Amygdala (tissue), 56 donors: ENCODE measurements at regions not wholly inside any gene's neighbourhood (a gene's known extent, or its start where the extent isn't known, plus 50 kb on each side); places are given as distances from the start of the nearest gene placed in this dataset.
"Not testable (repeated sequence)": the region's sequence is repeated elsewhere in the genome, so short reads cannot be mapped to it uniquely, and the experiment has no call there.

Experiments used
- DNase-seq, 56 donors: peaks; one replicate each; lab custom pipeline; 2025; lab: John Stamatoyannopoulos, UW

DNA sequence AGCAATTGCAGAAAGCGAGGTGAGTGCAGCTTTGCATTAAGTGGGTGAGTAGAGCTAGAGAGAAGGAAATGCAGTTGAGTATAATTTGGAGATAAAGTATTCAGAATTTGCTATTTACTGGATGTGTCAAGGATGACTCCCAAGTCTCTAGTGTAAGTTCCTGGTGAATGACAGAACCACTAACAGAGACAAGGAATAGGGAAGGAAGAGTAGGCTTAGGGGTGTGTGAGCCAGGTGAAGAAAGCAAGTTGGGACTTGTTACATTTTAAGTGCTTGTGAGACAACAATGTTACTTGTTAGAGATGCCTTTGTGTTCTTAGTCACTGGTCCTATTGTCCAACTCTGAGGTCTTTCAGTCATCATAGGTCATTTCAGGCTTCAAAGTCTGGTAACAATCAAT lies 70.8 kb downstream of the TBC1D26 start:
- not testable (repeated sequence) for DNase-seq

DNA sequence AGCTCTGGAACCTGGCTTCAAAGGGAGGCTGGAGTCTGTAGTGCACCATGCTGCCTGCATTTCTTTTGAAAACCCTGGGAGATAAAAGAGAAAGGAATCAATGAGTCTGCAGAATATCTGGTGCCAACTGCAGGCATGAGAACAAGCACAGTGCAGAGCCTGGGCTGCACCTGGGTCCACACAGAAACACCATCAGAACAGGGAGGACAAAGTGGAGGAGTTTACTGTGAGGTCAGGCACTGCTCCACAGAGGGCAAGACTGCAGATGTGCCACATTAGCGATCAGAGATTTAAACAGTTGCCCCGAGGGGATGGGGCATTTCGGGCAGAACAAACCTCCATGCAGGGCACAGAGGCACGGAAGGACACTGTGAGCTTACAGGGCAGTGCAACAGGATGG lies 74.7 kb downstream of the TBC1D26 start:
- DNase-seq, result not testable (repeated sequence)

DNA sequence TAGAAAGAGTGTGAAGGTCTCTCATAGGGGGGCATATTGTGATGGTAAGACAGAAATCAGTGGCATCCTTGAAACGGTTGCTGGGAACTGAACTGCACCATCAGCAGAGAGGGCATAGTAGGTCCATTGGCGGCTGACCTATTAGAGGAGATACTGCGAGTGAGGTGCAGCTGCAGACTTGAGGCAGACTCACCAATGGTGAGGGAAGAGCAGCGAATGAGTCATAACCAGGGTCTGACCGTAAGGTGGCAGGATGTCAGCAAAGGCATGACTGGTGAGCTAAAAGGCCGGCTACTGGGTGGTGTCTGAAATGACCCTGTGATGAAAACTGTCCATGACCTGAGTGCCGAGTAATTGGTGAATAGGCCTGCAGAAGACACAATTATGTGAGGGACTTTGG lies 81.3 kb downstream of the TBC1D26 start:
- not testable (repeated sequence) for DNase-seq

DNA sequence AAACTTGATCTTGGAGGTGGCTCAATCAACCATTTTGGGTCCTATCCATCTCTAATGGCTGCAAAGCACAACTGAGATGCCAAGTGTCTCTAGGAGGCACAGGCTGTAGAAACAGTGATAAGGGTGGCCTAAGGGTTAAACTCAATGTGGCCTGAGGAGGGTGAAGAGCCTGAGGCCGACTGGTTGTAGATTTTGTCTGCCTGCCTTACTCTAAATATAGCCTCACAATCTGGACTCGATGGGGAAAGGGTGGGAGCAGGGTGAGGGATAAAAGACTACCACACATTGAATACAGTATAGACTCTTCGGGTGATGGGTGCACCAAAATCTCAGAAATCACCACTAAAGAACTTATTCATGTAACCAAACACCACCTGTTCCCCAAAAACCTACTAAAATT lies 81.9 kb downstream of the TBC1D26 start:
- not testable (repeated sequence) for DNase-seq

DNA sequence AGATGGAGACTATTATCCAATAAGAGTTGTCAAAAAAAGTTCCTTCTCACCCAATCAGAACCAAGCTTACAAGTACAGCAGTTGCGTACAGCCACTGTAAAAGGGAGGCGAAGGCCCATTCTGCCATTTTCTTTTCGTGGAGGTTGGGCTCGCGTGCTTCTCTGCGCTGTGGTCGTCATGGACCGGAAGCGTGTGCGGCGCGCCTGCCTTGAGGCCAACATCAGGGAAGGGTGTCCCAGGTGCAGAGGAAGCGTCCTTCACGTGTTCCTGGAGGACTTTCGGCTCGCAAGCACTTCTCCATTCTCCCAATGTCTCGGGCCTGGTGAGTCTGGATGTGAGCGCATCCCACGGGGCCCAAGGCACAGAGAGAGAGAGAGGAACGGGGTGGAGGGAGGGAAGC lies 85.8 kb downstream of the TBC1D26 start:
- DNase-seq, result not testable (repeated sequence)

DNA sequence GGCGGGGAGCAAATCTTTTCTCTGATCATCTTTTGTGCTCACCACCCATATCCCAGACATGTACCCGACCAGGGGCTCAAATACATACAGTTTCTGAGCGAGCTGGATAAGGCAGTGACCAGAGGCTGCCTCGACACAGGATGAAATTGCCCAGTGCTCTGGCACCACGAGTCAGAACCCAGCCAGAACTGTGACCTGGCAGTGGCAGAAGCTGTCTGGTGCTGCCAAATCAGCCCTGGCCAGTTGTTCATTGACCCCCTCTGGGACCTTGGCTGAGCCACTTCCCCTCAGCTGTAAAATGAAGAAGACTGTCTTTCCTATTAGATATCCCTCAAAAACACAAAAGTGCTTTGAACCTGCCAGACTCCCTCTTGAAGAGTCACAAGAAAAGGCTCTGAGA lies 90.2 kb downstream of the TBC1D26 start:
- DNase-seq, result not testable (repeated sequence)

DNA sequence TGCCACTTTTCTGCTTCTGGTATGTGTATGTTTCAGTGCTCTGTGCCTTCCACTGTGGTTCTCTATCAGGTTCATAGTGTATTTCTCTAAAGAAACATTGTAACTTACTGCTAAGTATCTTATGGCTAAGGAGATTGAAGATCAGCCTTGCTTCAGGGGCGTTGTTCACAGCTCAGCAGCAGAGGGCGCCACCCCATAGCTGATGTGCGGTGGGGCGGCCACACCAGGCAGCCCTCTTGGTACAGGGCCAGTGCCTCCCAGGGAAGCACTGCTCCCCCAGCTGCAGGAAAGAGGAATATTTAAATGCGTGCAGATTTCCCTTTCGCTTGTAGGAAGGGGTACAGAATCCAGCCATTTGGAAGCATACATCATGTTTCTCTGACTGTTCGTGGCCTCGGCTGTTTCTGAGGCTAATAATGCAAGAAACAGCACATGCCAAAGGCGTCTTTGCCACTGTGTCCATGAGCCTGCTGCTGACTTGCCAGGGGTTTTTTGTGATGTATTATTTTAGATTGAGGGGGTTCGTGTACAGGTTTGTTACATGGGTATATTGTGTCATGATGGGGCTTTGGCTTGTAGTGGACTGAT lies 96.7 kb downstream of the TBC1D26 start:
- DNase-seq, result peak in 53 of 56 donors; percentile 8 to 82 (median 49)

DNA sequence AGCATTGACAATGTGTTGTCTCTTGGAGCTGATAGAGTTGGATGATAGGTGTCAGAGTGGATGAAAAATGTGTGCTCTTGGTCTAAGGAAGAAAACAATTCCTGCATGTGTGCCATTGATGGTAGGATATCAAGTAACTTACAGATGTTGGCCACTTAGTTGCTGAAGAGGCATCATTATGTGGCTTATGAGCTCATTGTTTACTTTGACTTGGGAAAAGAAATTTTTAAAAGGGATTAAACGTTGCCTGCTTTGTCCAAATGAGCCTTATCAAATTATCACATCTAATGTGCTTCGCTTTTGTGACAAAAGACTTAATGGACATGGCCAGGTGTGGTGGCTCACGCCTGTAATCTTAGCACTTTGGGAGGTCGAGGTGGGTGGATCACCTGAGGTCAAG lies 98.1 kb downstream of the TBC1D26 start:
- DNase-seq, result not testable (repeated sequence)

DNA sequence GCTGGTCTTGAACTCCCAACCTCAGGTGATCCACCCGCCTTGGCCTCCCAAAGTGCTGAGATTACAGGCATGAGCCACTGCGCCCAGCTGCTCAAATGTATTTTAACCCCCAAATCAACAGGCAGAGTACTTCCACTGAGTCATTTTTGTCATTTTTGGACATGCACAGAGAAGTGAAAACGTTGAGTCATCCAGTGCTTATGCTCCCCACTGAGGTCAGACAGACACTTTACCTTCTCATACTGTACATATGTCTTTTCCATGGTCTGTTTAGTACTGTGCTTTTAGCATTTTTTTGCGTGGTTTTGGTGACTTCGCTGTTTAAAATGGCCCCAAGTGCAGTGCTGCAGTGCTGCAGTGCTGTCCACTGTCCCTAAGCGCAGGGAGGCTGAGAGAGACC lies 99.1 kb downstream of the TBC1D26 start:
- DNase-seq, result not testable (repeated sequence)

DNA sequence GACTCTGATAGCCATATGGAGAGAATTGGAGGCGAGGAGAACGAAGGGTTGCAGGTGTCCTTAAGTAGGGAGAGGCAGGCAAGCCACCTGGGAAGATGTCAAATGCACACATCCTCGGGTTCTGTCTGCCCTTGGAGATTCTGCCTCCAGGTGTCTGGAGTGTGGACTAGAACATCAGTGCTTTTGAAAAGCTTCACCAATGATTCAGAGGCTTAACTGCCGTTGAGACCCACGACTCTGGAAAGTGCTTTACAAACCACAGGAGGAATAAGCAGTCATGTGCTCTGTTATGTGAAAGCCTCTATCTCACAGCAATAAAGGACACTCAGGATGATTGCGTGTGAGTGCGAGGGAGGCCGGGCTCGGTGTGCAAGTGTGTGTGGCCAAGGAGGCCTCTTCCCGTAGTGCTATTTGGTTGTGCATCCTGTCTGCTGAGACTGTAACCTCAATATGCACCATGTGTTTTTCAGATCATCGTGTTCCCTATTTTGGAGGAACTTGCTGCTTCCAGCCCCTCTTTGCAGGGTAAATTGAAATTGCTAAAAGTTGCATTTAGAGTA lies 100.9 kb downstream of the TBC1D26 start:
- DNase-seq, result not testable (repeated sequence)

DNA sequence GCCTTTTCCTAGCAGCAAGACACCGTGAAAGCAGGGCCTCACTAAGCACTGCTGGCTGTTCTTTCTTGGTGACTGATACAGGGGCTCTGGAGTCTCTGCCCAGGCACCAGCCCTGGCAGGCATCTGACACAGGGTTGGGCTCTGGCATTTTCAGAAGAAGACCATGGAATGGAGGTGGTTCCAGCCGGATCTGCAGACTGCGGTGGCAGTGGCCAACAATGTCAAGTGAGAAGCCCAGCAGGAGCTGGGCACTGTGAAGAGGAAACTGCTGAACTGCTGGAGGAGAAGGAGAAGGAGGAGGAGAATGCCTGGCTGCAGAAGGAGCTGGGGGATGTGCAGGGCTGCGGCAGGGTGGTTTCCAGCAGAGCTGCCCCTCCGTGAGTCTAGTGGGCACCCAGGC lies 101.8 kb downstream of the TBC1D26 start:
- DNase-seq, result peak in 2 of 56 donors; percentile 2 to 7

DNA sequence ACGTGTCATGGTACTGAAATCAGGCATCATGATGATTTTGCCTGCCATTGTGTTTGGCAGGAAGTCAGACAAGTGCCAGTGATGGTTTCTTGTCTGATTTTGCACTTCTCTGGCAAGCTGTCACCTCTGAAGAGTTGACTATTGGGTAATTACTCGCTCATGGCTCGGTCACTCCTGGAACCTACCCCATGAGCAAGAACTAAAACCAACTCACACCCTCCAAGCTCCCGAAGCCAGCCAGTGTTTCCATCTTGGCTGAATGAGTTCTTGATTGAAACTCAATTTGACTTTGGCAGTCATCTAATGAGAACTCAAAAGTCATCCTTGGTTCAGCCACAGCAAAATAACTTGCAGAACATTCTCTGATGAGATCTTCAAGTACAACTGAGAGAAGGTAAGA lies 103.4 kb downstream of the TBC1D26 start:
- DNase-seq, result not testable (repeated sequence)

DNA sequence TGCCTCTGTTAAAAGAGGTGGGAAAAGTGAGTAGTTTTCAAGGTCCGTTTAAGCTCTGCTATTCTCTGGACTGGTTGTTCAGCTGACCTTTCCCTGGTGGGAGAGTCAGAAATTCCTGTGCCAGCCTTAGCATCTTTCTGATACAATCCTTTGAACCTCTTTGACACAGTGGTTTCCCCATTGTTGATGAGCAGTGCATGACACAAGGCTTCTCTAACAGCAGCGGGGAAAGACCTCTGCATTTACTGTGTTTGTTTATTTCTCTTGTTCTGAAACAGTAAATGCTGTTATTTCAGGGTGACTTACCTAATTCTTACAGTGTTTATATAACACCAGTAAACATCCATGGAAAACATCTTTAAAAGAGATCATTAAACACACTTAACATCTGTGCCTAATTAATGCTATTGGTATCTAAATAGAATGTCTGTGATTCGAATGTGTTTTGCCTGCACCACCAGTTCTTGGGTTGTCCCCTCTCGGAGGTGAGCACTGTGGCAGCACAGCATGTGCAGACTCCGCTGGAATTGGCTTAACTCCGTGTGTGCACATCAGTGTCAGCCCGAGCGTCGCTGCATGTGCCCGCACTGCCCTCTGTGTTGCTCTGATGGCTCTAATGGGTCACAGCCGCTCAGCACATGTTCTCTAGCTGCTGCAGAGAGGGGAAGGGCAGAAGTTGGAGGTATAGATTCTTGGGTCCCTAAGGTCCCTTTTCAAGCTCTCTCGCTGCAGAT lies 104.3 kb downstream of the TBC1D26 start:
- not testable (repeated sequence) for DNase-seq

DNA sequence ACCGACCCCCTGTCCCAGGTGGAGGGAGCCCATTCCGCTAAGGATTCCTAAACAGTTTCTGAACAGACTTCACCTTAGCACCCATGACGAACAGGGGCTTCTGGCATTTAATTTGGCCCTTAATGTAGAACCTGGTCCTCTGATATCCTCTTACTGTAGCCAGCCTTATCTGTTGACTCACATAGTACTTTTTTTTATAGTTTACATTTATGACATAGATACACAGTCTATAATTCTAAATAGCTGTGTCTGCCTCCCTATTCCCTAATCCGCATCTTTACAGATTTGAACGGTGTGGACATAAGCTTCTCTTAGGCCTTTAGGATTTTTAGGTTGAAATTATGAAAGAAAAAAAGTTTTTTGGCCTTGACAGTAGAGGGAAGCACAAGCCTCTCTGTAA lies 104.9 kb downstream of the TBC1D26 start:
- DNase-seq, result not testable (repeated sequence)

DNA sequence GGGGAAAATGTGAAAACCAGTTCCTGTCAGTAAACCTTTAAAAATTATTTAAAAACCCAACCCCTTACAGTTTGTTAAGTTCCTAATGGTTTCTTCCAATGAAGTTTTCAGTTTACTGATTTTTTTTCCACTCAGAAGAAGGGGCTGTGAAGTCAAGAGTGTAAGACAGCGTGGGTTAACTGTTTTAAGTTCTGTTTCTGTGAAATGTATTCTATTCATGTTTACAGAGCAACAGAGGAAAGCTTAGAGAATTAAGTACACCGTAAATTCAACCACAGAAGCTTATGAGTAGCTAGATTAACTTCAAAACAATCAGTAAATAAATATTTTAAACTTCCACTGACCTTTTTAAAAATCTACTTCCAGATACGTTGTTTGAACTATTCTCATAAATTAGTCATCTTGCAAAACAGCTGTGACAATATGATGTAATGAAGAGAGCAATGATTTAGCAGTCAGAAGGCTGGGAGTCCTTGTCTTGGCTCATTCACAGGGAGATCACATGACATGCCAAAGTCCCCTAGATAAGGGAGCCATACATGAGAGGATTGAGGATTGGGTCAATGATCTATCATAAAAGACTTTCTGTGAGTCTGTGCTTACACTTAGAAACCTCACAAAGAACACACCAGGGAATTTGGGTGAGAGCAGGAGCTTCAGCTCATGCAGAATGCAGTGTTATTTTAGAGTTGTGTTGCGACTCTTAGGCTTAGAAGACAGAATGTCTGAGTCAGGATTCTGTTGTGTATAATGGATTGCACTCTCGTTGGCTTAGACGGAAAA lies 97.3 kb upstream of the ADORA2B start:
- DNase-seq, result not testable (repeated sequence)

DNA sequence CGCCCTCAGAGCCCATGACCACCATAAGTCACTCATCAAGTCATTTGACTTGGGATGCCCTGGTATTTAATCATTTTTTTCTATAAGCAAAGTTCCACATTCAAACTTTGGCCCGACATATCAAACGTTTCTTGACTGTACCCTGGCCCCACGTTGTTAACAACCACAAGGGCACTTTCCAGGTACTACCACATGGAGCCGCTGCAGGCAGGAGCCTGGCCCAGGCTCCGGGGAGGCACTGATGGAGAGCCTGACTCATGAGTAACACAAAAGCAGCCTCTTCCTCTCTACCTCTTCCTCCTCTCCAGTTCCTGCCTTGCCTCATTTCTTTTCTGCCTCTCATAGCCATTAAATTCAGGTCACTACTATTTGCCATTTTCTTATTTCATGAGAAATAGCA lies 95.9 kb upstream of the ADORA2B start:
- not testable (repeated sequence) for DNase-seq

DNA sequence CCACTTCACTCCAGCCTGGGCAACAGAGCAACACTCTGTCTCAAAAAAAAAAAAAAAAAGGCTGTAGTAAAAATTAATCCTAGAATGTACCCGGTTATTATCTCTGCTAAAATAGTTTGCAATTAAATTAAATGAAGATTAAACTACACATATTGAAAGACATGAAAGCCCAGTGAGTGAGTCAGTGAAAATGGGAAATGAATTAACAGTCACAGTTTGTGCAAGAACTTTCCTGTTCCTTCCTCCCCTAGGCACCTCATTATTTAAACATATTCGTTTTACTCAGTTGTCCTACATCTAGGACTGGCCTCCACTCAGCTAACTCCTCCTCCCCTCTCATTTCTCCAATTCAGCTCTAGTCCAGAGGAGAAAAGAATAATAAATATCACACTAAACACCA lies 94.9 kb upstream of the ADORA2B start:
- DNase-seq, result not testable (repeated sequence)

DNA sequence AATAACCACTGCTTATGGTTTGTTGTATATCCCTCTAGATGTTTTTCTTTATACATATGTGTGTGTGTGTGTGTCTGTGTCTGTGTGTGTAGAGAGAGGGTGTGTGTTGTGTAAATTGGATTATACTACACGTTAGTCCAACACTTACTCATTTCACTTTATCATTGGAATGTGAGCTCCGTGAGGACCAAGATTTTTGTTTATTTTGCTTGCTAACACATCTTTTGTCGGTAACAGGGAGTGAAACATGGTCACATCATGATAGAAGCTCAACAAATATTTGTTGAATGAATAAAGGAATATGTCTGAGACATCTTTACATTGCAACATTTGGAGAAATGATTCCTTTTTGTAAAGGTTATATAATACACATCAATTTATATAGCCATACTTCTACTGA lies 94.2 kb upstream of the ADORA2B start:
- DNase-seq, result not testable (repeated sequence)

DNA sequence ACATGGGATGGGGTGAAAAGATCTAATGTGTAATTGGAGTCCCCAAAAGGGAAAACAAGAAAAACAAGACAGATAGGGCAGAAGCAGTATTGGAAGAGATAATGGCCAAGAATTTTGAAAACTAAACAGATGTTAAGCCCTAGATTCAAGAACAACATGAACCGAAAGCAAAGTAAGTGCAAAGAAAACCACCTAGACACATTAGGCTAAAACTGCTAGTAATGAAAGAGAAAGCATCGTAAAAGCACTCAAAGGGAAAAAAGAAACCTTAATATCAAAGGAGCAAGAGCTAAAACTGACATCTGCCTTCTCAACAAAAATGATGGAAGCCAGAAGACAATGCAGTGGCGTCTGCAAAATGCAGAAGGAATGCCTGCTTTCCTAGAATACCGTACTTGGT lies 92.1 kb upstream of the ADORA2B start:
- not testable (repeated sequence) for DNase-seq

DNA sequence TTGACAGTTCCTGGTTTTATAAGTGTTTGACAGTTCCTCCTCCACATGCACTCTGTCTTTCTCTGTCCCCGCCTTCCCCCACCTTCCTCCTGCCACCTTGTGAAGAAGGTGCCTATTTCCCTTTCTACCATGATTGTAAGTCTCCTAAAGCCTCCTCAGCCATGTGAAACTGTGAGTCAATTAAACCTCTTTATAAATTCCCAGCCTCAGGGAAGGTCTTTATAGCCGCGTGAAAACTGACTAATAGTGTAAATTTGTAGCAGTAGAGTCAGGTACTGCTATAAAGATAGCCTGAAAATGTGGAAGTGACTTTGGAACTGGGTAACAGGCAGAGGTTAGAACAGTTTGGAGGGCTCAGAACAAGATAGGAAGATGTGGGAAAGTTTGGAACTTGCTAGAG lies 88.7 kb upstream of the ADORA2B start:
- DNase-seq, result not testable (repeated sequence)

DNA sequence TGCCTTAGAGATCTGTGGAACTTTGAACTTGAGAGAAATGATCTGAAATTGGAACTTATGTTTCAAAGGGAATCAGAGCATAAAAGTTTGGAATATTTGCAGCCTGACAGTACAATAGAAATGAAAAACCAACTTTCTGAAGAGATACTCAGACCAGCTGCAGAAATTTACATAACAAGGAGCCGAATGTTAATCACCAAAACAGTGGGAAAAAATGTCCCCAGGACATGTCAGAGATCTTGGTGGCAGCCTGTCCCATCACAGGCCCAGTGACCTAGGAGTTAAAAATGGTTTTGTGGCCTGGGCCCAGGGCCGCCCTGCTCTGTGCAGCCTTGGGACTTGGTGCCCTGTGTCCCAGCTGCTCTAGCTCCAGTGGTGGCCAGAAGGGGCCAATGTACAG lies 88.2 kb upstream of the ADORA2B start:
- not testable (repeated sequence) for DNase-seq
